EH (cell line): ENCODE measurements at regions not wholly inside any gene's neighbourhood (a gene's known extent, or its start where the extent isn't known, plus 50 kb on each side); places are given as distances from the start of the nearest gene placed in this dataset.
A peak's percentile ranks its signal among the peaks of the same experiment; 100 is the strongest.

ENCODE experiments used
- DNase-seq: peaks from one replicate; pipeline ENCODE4 v3.0.0-alpha.2; 2015; ENCODE audit warnings: low read depth

DNA sequence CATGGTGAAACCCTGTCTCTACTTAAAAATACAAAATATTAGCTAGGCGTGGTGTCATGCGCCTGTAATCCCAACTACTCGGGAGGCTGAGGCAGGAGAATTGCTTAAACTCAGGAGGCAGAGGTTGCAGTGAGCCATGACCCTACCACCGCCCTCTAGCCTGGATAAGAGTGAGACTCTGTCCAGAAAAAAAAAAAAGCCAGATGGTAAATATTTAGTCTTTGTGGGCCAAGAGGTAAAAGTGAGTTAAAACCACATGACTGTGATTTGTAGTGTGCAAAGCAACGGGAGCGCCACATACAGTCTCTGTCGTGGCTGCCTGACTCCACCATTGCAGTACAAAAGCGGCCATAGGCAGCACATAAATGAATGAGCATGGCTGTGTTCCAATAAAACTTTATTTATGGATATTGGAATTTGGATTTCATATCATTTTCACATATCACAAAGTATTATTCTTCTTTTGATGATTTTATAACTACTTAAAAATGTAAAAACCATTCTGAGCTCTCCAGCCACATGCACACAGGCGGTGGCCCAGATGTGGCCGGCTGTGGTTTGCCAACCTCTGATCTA lies 51.8 kb upstream of the CASZ1 start:
- no peak for DNase-seq

DNA sequence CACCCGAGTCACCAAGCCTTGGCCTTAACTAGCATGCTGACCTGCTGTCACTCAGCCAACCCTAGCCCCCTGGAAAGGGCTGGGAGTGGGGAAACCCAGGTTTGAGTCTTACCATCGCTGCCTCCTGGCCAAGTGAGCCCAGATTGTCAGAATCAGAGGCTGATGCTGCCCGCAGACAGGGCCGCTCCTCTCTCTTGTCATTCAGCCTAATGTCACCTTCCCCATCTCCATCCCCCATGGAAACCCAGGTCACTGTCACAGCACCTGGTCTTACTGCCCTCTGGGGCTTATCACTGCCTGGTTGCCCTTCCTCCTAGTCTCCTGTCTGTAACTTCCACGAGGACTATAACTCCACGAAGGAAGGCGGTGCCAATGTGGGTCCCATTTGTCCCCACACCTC lies 53.6 kb upstream of the CASZ1 start:
- DNase-seq = no peak

DNA sequence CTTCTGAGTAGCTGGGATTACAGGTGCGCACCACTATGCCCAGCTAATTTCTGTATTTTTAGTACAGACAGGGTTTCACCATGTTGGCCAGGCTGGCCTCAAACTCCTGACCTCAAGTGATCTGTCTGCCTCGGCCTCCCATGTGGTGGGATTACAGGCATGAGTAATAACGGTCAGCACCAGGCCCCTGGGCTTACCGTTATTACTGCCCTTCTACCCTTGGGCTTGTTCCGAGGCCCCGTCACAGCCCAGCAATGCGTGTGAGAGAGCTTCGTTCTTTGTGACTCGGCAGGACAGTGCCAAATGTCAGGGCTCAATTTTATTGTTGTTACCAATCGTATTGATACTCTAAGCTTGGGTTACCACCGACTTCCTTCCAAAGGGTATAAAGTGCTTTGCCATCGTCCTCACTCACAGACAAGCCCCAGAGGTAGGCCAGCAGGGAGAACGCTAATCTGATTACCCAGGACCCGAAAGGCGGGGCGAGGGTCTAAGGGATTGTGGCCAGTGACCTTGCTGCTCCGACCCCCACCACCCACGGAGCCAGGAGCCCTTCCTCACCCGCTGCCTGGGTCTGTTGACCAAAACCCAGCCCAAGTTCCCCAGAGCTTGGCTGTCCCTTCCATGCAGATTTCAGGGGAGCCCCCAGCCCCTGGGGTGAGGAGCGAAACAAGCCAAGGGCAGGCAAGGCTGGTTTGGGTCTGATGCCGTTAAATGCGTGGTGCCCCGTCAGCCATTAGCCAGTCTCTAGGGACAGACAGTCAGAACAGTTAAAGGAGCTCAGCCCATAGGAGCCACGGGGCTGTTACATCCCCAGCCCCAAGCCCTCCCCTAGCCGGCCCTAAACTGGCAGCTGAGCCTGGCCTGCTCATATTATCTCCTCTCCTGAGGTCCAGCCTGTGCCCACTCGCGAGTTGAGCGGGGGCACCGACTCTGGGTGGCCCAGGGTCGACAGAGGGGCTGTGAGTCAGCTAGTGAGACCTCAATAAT lies 54.9 kb upstream of the CASZ1 start:
- no peak for DNase-seq

DNA sequence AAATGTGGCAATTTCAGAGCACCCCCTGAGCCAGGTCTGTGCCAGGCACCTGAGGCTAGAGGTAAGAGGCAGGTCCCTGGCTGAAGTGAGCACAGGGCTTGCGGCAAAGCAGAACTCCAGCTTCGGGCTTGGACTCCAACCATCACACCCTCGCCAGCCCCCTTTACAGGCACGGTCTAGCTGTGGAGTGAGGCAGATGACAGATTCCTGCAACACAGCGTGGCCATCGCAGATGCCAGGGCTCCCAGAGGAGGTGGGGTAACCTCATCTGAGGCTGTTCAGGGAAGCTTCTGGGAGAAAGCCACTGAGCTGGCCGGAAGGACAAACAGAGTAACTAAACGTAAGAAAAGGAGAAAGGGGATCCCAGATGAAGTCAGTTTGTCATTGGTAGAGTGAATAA lies 55.6 kb upstream of the CASZ1 start:
- DNase-seq = no peak

GRCh38 chr1:10852486-10852885 lies 56.0 kb upstream of the CASZ1 start:
- DNase-seq = no peak

DNA sequence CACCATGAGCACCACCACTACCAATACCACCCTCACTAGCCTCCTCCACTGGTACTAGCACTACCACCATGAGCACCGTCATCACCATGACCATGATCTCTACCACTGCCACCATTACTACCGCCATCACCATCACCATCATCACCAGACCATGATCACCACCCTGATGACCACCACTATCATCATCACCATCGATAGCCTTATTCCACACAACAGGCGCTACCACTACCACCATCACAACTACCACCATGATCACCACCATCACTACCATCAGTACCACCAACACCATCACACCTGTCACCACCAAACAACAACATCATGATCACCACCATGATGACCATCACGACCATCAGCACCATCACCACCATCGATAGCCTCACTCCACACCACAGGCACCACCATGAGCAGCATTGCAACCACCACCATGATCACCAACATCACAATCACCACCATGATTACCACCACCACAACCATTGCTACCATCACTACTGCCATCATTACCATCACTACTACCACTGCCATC lies 56.6 kb upstream of the CASZ1 start:
- no peak for DNase-seq

GRCh38 chr1:10853701-10854100 lies 57.3 kb upstream of the CASZ1 start:
- no peak for DNase-seq

DNA sequence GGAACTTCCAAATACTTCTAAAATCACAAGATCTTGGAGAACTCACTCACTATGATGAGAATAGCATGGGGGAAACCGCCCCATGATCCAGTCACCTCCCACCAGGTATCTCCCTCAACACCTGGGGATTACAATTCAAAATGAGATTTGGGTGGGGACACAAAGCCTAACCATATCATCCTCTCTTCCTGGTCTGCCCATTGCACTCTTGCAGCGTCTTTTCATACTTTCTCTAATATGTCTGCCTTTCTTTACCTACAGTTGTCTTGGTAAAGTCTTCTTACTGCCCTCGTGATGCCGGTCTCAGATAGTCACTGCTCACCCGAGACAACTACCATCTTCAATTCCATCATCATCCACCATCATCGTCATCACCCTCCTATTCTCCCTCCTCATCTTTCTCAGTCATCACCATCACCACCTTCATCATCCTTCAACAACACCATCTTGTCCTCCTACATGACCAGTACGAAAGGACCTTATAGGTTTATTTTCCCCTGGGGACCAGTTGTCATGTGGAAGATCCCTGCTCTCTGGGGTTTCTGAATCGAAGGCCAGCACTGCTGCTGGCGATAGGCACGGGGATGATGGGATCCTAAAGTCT lies 58.5 kb upstream of the CASZ1 start:
- no peak for DNase-seq

GRCh38 chr1:10856176-10856683 lies 59.8 kb upstream of the CASZ1 start:
- no peak for DNase-seq

DNA sequence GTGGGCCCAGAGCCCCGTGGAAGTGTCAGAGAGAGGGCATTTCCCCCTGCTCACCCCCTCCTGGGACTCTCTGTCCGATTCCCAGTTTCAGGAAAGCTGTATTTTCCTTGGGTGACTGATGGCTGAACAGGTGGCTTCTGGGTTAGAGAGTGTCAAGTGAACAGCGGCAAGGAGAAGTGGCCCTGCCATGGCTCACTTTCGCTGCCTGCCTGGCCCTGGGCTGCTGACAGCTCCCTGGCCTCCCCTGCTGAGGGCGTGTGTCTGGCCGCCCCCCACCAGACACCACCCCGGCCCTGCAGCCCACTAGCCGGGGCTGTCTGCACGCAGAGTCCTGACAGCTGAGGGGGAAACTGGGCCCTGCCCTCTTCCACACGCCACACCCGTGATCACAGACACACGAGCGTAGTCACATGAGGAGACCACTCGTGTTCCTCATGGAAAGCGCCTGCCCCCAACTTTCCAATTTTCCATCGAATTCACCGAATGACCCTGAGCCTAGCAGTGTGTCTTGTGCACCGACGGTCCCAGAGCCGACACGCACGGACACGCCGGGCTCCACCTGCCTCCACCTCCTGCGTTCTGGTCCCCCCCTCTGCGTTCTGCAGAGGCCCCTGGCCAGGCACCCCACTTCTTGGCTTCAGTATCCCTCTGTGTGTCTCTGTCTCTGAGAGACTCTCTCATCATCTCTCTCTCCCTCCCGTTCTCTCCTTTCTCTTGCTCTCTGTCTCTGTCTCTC lies 60.6 kb upstream of the CASZ1 start:
- DNase-seq = no peak

- DNase-seq = no peak
Measured at GRCh38 chr1:10857687-10858086, 61.2 kb upstream of the CASZ1 start.

GRCh38 chr1:10860218-10860617 lies 63.8 kb upstream of the CASZ1 start:
- no peak for DNase-seq

DNA sequence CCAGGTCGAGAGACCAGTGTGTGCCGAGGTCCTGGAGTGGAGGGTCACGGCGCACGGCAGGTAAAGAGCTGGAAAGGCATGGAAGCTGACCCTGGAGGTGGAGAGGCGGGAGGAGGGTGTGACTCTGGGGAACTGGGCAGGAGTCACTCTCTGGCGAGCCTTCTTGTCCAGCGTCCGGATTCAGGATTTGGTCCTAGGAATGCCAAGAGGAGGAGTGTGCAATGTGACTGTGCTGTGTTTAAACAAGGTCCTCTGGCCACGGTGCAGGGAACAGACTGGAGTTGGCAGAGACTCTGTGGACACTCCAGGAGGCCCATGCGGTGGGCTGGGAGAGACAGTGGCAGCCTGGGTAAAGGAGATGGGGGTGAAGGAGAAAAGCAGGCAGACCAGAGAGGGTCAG lies 64.2 kb upstream of the CASZ1 start:
- DNase-seq = no peak

DNA sequence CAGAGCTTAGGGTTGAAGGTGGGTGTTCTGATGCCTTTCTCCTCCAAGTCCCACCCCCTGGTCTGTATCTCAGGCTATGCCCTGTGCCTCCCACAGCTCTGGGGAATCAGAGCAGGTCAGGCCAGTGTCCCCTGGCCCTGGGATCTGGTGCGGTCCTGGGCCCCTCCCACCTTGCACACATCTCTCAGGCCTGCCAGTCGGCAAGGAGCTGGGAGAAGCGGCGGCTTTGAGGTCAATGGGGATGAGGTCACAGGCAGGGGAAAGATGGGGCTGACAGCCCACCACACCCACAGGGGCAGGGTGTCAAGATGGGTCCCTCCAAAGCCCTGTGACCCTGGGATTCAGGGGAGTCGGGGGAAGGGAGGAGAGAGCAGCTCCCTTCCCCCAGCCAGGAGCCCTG lies 65.4 kb upstream of the CASZ1 start:
- no peak for DNase-seq

DNA sequence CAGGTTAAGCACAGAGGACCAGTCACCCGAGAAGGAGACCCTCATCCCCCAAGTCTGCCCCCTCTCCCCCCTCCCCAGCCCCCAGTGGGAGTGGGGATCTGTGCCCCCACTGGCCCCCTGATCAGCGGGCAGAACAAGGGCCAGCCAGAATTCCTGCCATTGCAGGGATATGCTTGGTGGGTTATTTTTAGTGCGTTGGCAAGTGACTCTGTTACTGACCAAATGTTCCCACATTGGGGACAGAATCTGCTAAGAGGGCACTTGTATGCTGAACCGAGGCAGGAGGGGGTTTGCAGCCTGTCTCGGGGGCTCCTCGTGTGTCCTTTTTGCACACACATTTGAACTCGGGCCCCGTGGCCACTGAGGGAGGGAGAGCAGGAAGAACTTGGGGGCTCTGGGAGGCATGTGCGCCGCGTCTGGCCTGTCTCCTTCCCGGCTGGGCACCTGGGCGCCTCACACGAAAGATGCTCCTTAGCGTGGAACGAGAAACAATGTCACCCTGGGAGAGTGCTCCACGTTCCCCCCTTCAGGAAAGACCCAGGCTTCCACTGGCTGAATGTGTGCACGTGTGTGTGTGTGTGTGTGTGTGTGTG lies 66.4 kb upstream of the CASZ1 start:
- no peak for DNase-seq

GRCh38 chr1:10863886-10864285 lies 67.4 kb upstream of the CASZ1 start:
- no peak for DNase-seq

GRCh38 chr1:10864776-10865175 lies 68.3 kb upstream of the CASZ1 start:
- no peak for DNase-seq

- no peak for DNase-seq
Measured at GRCh38 chr1:10865518-10866320, 69.3 kb upstream of the CASZ1 start.

- DNase-seq = peak; percentile 10
Measured at GRCh38 chr1:10866321-10867093, 70.1 kb upstream of the CASZ1 start.

DNA sequence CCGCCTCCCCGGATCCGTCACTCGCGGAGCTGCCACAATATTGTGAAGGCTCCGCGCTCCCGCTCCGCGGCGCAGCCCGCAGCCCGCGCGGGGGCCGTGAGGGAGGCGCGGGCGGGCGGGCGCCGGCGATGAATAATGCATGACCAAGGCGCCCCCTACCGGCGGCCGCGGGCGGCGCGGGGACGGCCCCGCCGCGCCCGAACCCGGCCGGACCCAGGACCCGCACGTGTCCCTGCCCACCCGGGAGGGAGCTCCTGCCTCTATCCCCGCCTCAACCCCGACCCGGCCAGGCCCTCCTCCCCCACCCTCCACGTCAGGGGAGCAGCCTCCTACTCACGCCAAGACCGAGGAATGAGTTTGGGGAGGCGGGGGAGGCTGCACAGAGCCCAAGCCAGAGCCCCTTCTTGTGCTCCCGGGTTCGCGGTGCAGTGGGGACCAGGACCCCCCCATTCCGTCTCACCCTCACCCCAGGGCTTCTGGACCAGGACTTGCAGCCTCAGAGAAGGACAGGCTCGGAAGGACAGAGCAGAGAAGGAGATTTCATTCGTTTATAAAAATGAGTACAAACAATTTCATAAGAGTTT lies 70.8 kb upstream of the CASZ1 start:
- DNase-seq = peak; percentile 51
